CD1c-positive myeloid dendritic cell (primary cell): ENCODE measurements at regions not wholly inside any gene's neighbourhood (a gene's known extent, or its start where the extent isn't known, plus 50 kb on each side); places are given as distances from the start of the nearest gene placed in this dataset.
"Not testable (repeated sequence)": the region's sequence is repeated elsewhere in the genome, so short reads cannot be mapped to it uniquely, and the experiment has no call there.

Experiments used
- DNase-seq: peaks from one replicate; pipeline ENCODE4 v3.0.0-alpha.2; 2016; ENCODE audit errors: extremely low spot score

- DNase-seq = no peak
These were observed 1193.0 kb upstream of the CELF2 start for GRCh38 chr10:9824631-9825071.

GRCh38 chr10:9825491-9826018 lies 1192.1 kb upstream of the CELF2 start:
- DNase-seq = peak; percentile 21

- DNase-seq = no peak
These were observed 1189.6 kb upstream of the CELF2 start for GRCh38 chr10:9828110-9828509.

- no peak for DNase-seq
These were observed 1183.7 kb upstream of the CELF2 start for GRCh38 chr10:9833942-9834341.

- DNase-seq = no peak
These were observed 1183.2 kb upstream of the CELF2 start for GRCh38 chr10:9834434-9834833.

GRCh38 chr10:9845075-9845474 lies 1172.6 kb upstream of the CELF2 start:
- no peak for DNase-seq

GRCh38 chr10:9848278-9848677 lies 1169.4 kb upstream of the CELF2 start:
- no peak for DNase-seq

- DNase-seq = no peak
These were observed 1168.7 kb upstream of the CELF2 start for GRCh38 chr10:9848981-9849380.

GRCh38 chr10:9850415-9850814 lies 1167.3 kb upstream of the CELF2 start:
- no peak for DNase-seq

- DNase-seq = no peak
These were observed 1165.9 kb upstream of the CELF2 start for GRCh38 chr10:9851808-9852207.

GRCh38 chr10:9853405-9854355 lies 1164.0 kb upstream of the CELF2 start:
- no peak for DNase-seq

- not testable (repeated sequence) for DNase-seq
These were observed 1162.2 kb upstream of the CELF2 start for GRCh38 chr10:9855451-9855850.

GRCh38 chr10:9858816-9859215 lies 1158.9 kb upstream of the CELF2 start:
- DNase-seq = no peak

- no peak for DNase-seq
These were observed 1157.6 kb upstream of the CELF2 start for GRCh38 chr10:9860045-9860444.

GRCh38 chr10:9863559-9864121 lies 1154.0 kb upstream of the CELF2 start:
- no peak for DNase-seq

- DNase-seq = no peak
These were observed 1149.2 kb upstream of the CELF2 start for GRCh38 chr10:9868499-9868898.

- no peak for DNase-seq
These were observed 1148.5 kb upstream of the CELF2 start for GRCh38 chr10:9869205-9869604.

- DNase-seq = no peak
These were observed 1148.0 kb upstream of the CELF2 start for GRCh38 chr10:9869606-9870176.

GRCh38 chr10:9875353-9875752 lies 1142.3 kb upstream of the CELF2 start:
- DNase-seq = no peak

GRCh38 chr10:9877978-9878377 lies 1139.7 kb upstream of the CELF2 start:
- DNase-seq = no peak

GRCh38 chr10:9878383-9878782 lies 1139.3 kb upstream of the CELF2 start:
- no peak for DNase-seq

- DNase-seq = no peak
These were observed 1131.9 kb upstream of the CELF2 start for GRCh38 chr10:9885761-9886160.

- no peak for DNase-seq
These were observed 1130.9 kb upstream of the CELF2 start for GRCh38 chr10:9886772-9887171.
